ENCODE measurements at regions not wholly inside any gene's neighbourhood (a gene's known extent, or its start where the extent isn't known, plus 50 kb on each side); places are given as distances from the start of the nearest gene placed in this dataset.
"Not testable (repeated sequence)": the region's sequence is repeated elsewhere in the genome, so short reads cannot be mapped to it uniquely, and the experiment has no call there.

- no peak for DNase-seq (ENCODE audit: low spot score)
- Histone ChIP-seq H3K27ac (ENCODE audit: low read depth, low read length, poor library complexity, severe bottlenecking) (no peak overlapping the region), H3K9me3 (ENCODE audit: low read depth, low read length, poor library complexity, severe bottlenecking) (no peaks in the 10 kb centered on the region), H3K4me3 (ENCODE audit: low read depth, low read length, poor library complexity, severe bottlenecking) (no peak overlapping the region), H3K36me3 (ENCODE audit: insufficient read depth, low read length, poor library complexity, severe bottlenecking) (no peaks in the 10 kb centered on the region), H3K4me1 (ENCODE audit: insufficient read depth, low read length, poor library complexity, severe bottlenecking) (no peaks in the 10 kb centered on the region), H3K27me3 (replicated peaks; ENCODE audit: insufficient read depth, low read depth, low read length, poor library complexity) (no peaks in the 10 kb centered on the region)
- BruUV-seq (replicated peaks): no TSS peak
- ChIA-PET POLR2A (ENCODE audit: low non-redundant PET) (no interaction called here), CTCF (no interaction called here)
- intact Hi-C loops (cut with micrococcal nuclease; ENCODE audit: unreplicated experiment): no loop called here
- TF ChIP-seq EZH2 (IDR thresholded peaks at IDR 0.05; ENCODE audit: borderline replicate concordance, low read depth, low read length, poor library complexity, severe bottlenecking) (no peak), CTCF (conservative IDR thresholded peaks at IDR 0.05; ENCODE audit: low read depth, low read length) (no peak)
These were observed 52.2 kb upstream of the GPC1 start for GRCh38 chr2:240383099-240383758.

DNA sequence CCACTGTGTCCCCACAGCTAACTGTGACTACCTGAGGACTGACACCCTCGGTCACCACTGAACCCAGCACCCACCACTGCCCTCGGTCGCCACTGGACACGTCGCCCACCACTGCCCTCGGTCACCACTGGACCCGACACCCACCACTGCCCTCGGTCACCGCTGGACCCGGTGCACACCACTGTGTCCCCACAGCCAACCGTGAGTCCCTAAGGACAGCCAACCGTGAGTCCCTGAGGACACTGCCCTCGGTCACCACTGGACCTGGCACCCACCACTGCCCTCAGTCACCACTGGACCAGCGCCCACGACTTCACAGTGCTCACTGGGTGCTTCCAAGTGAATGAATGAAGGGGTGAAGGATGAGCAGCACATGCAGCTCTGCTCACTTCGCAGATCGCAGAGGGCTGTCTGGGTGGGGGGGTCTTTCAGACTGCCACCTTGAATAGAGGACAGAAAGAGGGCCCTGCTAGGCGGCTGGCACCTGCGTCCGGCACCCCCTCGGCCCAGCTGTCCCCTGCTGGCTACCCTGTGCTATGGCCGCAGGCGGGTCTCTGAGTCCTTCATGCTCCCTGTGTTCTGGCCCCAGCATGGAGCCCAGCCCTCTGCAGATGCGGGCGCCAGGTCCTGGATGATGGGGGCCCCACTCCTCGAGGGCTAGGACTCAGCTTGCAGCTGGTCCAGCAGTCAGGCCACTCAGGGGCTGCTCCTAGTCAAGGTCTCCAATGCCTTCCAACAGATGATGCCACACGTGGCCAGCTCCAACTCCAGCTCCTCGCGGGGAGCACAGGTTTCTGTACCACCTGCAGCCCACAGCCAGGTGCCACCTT lies 51.4 kb upstream of the GPC1 start:
- no peak for TF ChIP-seq CTCF (conservative IDR thresholded peaks at IDR 0.05; ENCODE audit: low read depth, low read length)
- no peak for TF ChIP-seq EZH2 (IDR thresholded peaks at IDR 0.05; ENCODE audit: borderline replicate concordance, low read depth, low read length, poor library complexity, severe bottlenecking)
- ChIA-PET CTCF (no interaction called here), POLR2A (ENCODE audit: low non-redundant PET) (no interaction called here)
- DNase-seq (ENCODE audit: low spot score): no peak
- no peaks in the 10 kb centered on the region for H3K4me1 ChIP-seq (ENCODE audit: insufficient read depth, low read length, poor library complexity, severe bottlenecking)
- no peak overlapping the region for H3K4me3 ChIP-seq (ENCODE audit: low read depth, low read length, poor library complexity, severe bottlenecking)
- no TSS peak for BruUV-seq (replicated peaks)
- H3K27ac ChIP-seq (ENCODE audit: low read depth, low read length, poor library complexity, severe bottlenecking): no peak overlapping the region
- intact Hi-C loops (cut with micrococcal nuclease; ENCODE audit: unreplicated experiment): no loop called here
- no peaks in the 10 kb centered on the region for H3K36me3 ChIP-seq (ENCODE audit: insufficient read depth, low read length, poor library complexity, severe bottlenecking)
- no peaks in the 10 kb centered on the region for H3K27me3 ChIP-seq (replicated peaks; ENCODE audit: insufficient read depth, low read depth, low read length, poor library complexity)
- no peaks in the 10 kb centered on the region for H3K9me3 ChIP-seq (ENCODE audit: low read depth, low read length, poor library complexity, severe bottlenecking)

DNA sequence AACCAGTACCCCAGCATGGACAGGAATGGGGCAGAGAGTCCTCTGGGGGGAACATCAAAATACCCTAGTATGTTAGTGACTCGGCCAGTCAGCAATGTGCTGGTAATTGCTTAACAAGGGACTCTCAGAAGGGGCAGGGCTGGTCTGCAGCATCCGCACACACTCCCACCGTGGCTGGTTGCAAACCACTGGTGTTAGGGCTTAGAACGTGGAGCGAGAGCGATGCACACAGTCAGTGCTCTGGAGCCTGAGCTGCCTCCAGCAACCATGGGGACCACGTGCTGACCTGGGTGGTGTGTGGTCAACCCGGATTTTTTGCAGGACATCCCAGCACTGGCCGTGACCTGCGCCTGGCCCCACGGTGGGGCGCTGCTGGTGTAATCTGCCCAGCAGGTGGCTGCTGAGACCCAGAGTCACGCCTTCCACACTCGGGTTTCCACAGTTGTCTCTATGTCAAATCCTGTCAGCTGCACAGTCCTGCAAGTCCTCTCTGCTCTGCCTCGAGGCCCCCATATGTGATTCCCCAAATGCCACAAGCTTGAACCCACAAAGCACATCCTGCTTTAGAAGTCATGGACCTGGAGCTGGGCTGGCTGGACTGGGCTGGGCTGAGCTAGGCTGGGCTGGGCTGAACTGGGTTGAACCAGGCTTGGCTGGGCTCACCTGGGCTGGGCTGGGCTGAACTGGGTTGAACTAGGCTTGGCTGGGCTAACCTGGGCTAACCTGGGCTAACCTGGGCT lies 50.6 kb upstream of the GPC1 start:
- H3K4me1 ChIP-seq (ENCODE audit: insufficient read depth, low read length, poor library complexity, severe bottlenecking): no peaks in the 10 kb centered on the region
- H3K27ac ChIP-seq (ENCODE audit: low read depth, low read length, poor library complexity, severe bottlenecking): no peak overlapping the region
- no TSS peak for BruUV-seq (replicated peaks)
- TF ChIP-seq EZH2 (IDR thresholded peaks at IDR 0.05; ENCODE audit: borderline replicate concordance, low read depth, low read length, poor library complexity, severe bottlenecking): no peak
- TF ChIP-seq CTCF (conservative IDR thresholded peaks at IDR 0.05; ENCODE audit: low read depth, low read length): no peak
- no peak for DNase-seq (ENCODE audit: low spot score)
- ChIA-PET CTCF (interaction anchor here (0.6 kb wide), 1 partner anchor 85 kb away, joined by 4 read pairs; no protein-coding TSS in a partner anchor), POLR2A (ENCODE audit: low non-redundant PET) (no interaction called here)
- H3K27me3 ChIP-seq (replicated peaks; ENCODE audit: insufficient read depth, low read depth, low read length, poor library complexity): no peaks in the 10 kb centered on the region
- H3K36me3 ChIP-seq (ENCODE audit: insufficient read depth, low read length, poor library complexity, severe bottlenecking): no peaks in the 10 kb centered on the region
- H3K4me3 ChIP-seq (ENCODE audit: low read depth, low read length, poor library complexity, severe bottlenecking): no peak overlapping the region
- H3K9me3 ChIP-seq (ENCODE audit: low read depth, low read length, poor library complexity, severe bottlenecking): no peaks in the 10 kb centered on the region
- intact Hi-C loops (cut with micrococcal nuclease; ENCODE audit: unreplicated experiment): no loop called here

DNA sequence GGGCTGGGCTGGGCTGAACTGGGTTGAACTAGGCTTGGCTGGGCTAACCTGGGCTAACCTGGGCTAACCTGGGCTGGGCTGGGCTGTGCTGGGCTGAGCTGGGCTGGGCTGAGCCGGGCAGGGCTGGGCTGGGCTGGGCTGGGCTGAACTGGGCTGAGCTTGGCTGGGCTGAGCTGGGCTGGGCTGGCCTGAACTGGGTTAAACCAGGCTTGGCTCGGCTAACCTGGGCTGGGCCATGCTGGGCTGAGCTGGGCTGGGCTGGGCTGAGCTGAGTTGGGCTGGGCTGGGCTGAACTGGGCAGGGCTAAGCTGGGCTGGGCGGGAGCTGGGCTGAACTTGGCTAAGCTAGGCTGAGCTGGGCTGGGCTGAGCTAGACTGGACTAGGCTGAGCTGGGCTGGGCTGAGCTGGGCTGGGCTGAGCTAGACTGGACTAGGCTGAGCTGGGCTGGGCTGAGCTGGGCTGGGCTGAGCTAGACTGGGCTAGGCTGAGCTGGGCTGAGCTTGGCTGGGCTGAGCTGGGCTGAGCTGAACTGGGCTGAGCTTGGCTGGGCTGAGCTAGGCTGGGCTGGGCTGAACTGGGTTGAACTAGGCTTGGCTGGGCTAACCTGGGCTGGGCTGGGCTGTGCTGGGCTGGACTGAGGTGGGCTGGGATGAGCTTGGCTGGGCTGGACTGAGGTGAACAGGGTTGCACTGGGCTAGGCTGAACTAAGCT lies 49.9 kb upstream of the GPC1 start:
- DNase-seq (ENCODE audit: low spot score); H3K27me3 ChIP-seq (replicated peaks; ENCODE audit: insufficient read depth, low read depth, low read length, poor library complexity); H3K4me3 ChIP-seq (ENCODE audit: low read depth, low read length, poor library complexity, severe bottlenecking); H3K36me3 ChIP-seq (ENCODE audit: insufficient read depth, low read length, poor library complexity, severe bottlenecking); POLR2A ChIA-PET (ENCODE audit: low non-redundant PET); H3K4me1 ChIP-seq (ENCODE audit: insufficient read depth, low read length, poor library complexity, severe bottlenecking); BruUV-seq (replicated peaks); H3K27ac ChIP-seq (ENCODE audit: low read depth, low read length, poor library complexity, severe bottlenecking); H3K9me3 ChIP-seq (ENCODE audit: low read depth, low read length, poor library complexity, severe bottlenecking); intact Hi-C loops (cut with micrococcal nuclease; ENCODE audit: unreplicated experiment): not testable (repeated sequence)
- CTCF ChIA-PET: interaction anchor here (0.6 kb wide), 1 partner anchor 86 kb away, joined by 4 read pairs; no protein-coding TSS in a partner anchor

Measured in A673 (cell line).